IMR-90 (cell line): ENCODE measurements at regions not wholly inside any gene's neighbourhood (a gene's known extent, or its start where the extent isn't known, plus 50 kb on each side); places are given as distances from the start of the nearest gene placed in this dataset.

ENCODE experiments used
- ATAC-seq: fragments of 200-7000 bp; cut with Tn5 transposase; 2 replicates; pipeline ENCODE4 v1.9.1; 2020; ENCODE audit warnings: low read depth, mild to moderate bottlenecking, moderate library complexity
- BruUV-seq: library from RNA; stranded (reverse); fragments of 400-500 nt; replicated peaks from 2 replicates; lab custom pipeline; 2021; lab: Mats Ljungman, UMichigan
- CTCF ChIA-PET: fragments of 300-600 bp; formaldehyde crosslinking; extraction: SDS; loops from one replicate; lab custom pipeline; 2021; ENCODE audit warnings: antibody characterized with exemption; lab: Yijun Ruan, JAX
- POLR2A ChIA-PET: fragments of 300-600 bp; sonication (Branson Sonifier 250); formaldehyde crosslinking; loops from one replicate; lab custom pipeline; 2022; ENCODE audit warnings: antibody characterized with exemption; ENCODE audit not compliant: unreplicated experiment; lab: Charles Lee
- DNase-seq: peaks from one replicate; pipeline ENCODE4 v3.0.0; 2013
- H2AFZ ChIP-seq: replicated peaks from 2 replicates; pipeline ENCODE3; 2013; ENCODE audit warnings: low read length, mild to moderate bottlenecking; ENCODE audit not compliant: poor library complexity
- H2AK5ac ChIP-seq: 2 replicates; pipeline ENCODE4 v1.6.1; 2013; ENCODE audit warnings: low read depth, low read length, inconsistent platforms
- H2AK9ac ChIP-seq: replicated peaks from 2 replicates; pipeline ENCODE3; 2013; ENCODE audit warnings: mild to moderate bottlenecking, low read depth, low read length, moderate library complexity; ENCODE audit not compliant: poor library complexity
- H2BK120ac ChIP-seq: 2 replicates; pipeline ENCODE4 v1.6.1; 2013; ENCODE audit warnings: low read depth, low read length, inconsistent platforms
- H2BK15ac ChIP-seq: 3 replicates; pipeline ENCODE4 v1.6.1; 2013; ENCODE audit warnings: low read depth, low read length, inconsistent platforms
- H2BK20ac ChIP-seq: 2 replicates; pipeline ENCODE4 v1.6.1; 2013; ENCODE audit warnings: low read depth, mild to moderate bottlenecking, inconsistent platforms, low read length, moderate library complexity
- H2BK5ac ChIP-seq: 2 replicates; pipeline ENCODE4 v1.6.1; 2013; ENCODE audit warnings: mild to moderate bottlenecking, low read depth, low read length, inconsistent platforms; ENCODE audit not compliant: poor library complexity, severe bottlenecking
- H3K14ac ChIP-seq: replicated peaks from 2 replicates; pipeline ENCODE4 v1.6.1; 2013; ENCODE audit warnings: low read depth, low read length, inconsistent platforms
- H3K18ac ChIP-seq: 2 replicates; pipeline ENCODE4 v1.6.1; 2013; ENCODE audit warnings: low read depth, low read length, control low read depth
- H3K23ac ChIP-seq: 2 replicates; pipeline ENCODE4 v1.6.1; 2013; ENCODE audit warnings: low read depth, low read length, inconsistent platforms
- H3K27ac ChIP-seq: 2 replicates; pipeline ENCODE4 v1.5.1; 2013; ENCODE audit warnings: mild to moderate bottlenecking, control low read depth, low read length; ENCODE audit not compliant: insufficient read depth
- H3K27me3 ChIP-seq: 2 replicates; pipeline ENCODE4 v1.6.1; 2013; ENCODE audit warnings: low read length; ENCODE audit not compliant: control insufficient read depth, insufficient read depth
- H3K36me3 ChIP-seq: 2 replicates; pipeline ENCODE4 v1.6.1; 2013; ENCODE audit warnings: low read length, mixed read lengths; ENCODE audit not compliant: control insufficient read depth, insufficient read depth
- H3K4ac ChIP-seq: 2 replicates; pipeline ENCODE4 v1.6.1; 2013; ENCODE audit warnings: low read depth, low read length, inconsistent platforms
- H3K4me1 ChIP-seq: 2 replicates; pipeline ENCODE4 v1.6.1; 2013; ENCODE audit warnings: low read length, mixed read lengths; ENCODE audit not compliant: control insufficient read depth, insufficient read depth
- H3K4me2 ChIP-seq: 2 replicates; pipeline ENCODE4 v1.6.1; 2013; ENCODE audit warnings: low read depth, mild to moderate bottlenecking, control low read depth, low read length, moderate library complexity
- H3K4me3 ChIP-seq: 2 replicates; pipeline ENCODE4 v1.5.1; 2013; ENCODE audit warnings: low read depth, mild to moderate bottlenecking, control low read depth, low read length, moderate library complexity; ENCODE audit not compliant: insufficient read depth
- H3K56ac ChIP-seq: 2 replicates; pipeline ENCODE4 v1.6.1; 2013; ENCODE audit warnings: low read length, inconsistent platforms; ENCODE audit not compliant: insufficient read depth; ENCODE audit errors: extremely low read depth
- H3K79me1 ChIP-seq, 2 experiments: 2 replicates each; pipeline ENCODE4 v1.6.1; 2013; ENCODE audit warnings: low read length in 2 of 2, inconsistent platforms in 1 of 2, low read depth in 1 of 2
- H3K9ac ChIP-seq: 2 replicates; pipeline ENCODE4 v1.6.1; 2013; ENCODE audit warnings: low read depth, low read length, control low read depth
- H3K9me1 ChIP-seq: 2 replicates; pipeline ENCODE4 v1.6.1; 2013; ENCODE audit warnings: low read length, inconsistent platforms; ENCODE audit not compliant: insufficient read depth
- H3K9me3 ChIP-seq: 2 replicates; pipeline ENCODE4 v1.6.1; 2013; ENCODE audit warnings: low read length; ENCODE audit not compliant: control insufficient read depth, insufficient read depth
- H4K20me1 ChIP-seq: 2 replicates; pipeline ENCODE4 v1.6.1; 2013; ENCODE audit warnings: low read length, inconsistent platforms; ENCODE audit not compliant: insufficient read depth
- H4K5ac ChIP-seq: 2 replicates; pipeline ENCODE4 v1.6.1; 2013; ENCODE audit warnings: mild to moderate bottlenecking, low read depth, low read length, control low read depth
- H4K8ac ChIP-seq, 2 experiments: 2 replicates each; pipeline ENCODE4 v1.6.1; 2013; ENCODE audit warnings: low read depth in 2 of 2, low read length in 2 of 2, control low read depth in 1 of 2, inconsistent platforms in 1 of 2
- H4K91ac ChIP-seq: 2 replicates; pipeline ENCODE4 v1.6.1; 2013; ENCODE audit warnings: low read depth, low read length, inconsistent platforms; ENCODE audit not compliant: insufficient read depth
- BHLHE40 ChIP-seq: fragments of 150-350 bp; IDR thresholded peaks from 2 replicates; pipeline ENCODE4 v1.6.1; 2016; ENCODE audit warnings: mild to moderate bottlenecking, low read depth, low read length
- CEBPB ChIP-seq: IDR thresholded peaks from 2 replicates; pipeline ENCODE4 v1.6.1; 2012; ENCODE audit warnings: low read depth, low read length, improper control_type of control experiment
- CHD1 ChIP-seq: IDR thresholded peaks from 2 replicates; pipeline ENCODE4 v1.6.1; 2012; ENCODE audit warnings: low read depth, low read length, improper control_type of control experiment
- CTCF ChIP-seq: conservative IDR thresholded peaks from 2 replicates; pipeline ENCODE4 v1.5.1; 2012; ENCODE audit warnings: mild to moderate bottlenecking, low read depth, low read length, improper control_type of control experiment
- ELK1 ChIP-seq: fragments of 150-350 bp; IDR thresholded peaks from 2 replicates; pipeline ENCODE4 v1.6.1; 2016; ENCODE audit warnings: low read depth, mild to moderate bottlenecking, low read length, moderate library complexity, borderline replicate concordance
- FOS ChIP-seq: fragments of 150-350 bp; IDR thresholded peaks from 2 replicates; pipeline ENCODE4 v1.6.1; 2016; ENCODE audit warnings: low read depth, low read length
- MAFK ChIP-seq: IDR thresholded peaks from 2 replicates; pipeline ENCODE4 v1.6.1; 2012; ENCODE audit warnings: low read depth, low read length, improper control_type of control experiment
- MAZ ChIP-seq: IDR thresholded peaks from 2 replicates; pipeline ENCODE4 v1.6.1; 2012; ENCODE audit warnings: low read depth, mild to moderate bottlenecking, low read length, improper control_type of control experiment, moderate library complexity, borderline replicate concordance
- MXI1 ChIP-seq: IDR thresholded peaks from 2 replicates; pipeline ENCODE4 v1.6.1; 2012; ENCODE audit warnings: low read depth, mild to moderate bottlenecking, low read length, moderate library complexity, borderline replicate concordance
- POLR2A ChIP-seq: IDR thresholded peaks from 2 replicates; pipeline ENCODE4 v1.6.1; 2012; ENCODE audit warnings: mild to moderate bottlenecking, low read depth, low read length
- RAD21 ChIP-seq: IDR thresholded peaks from 2 replicates; pipeline ENCODE4 v1.6.1; 2012; ENCODE audit warnings: low read length, improper control_type of control experiment
- RCOR1 ChIP-seq: IDR thresholded peaks from 2 replicates; pipeline ENCODE4 v1.6.1; 2012; ENCODE audit warnings: mild to moderate bottlenecking, low read length, improper control_type of control experiment; ENCODE audit not compliant: insufficient replicate concordance
- SMC3 ChIP-seq: fragments of 150-350 bp; IDR thresholded peaks from 2 replicates; pipeline ENCODE4 v1.6.1; 2016; ENCODE audit warnings: low read depth, mild to moderate bottlenecking, antibody characterized with exemption, low read length, moderate library complexity
- USF2 ChIP-seq: fragments of 150-350 bp; IDR thresholded peaks from 2 replicates; pipeline ENCODE4 v1.6.1; 2017; ENCODE audit warnings: mild to moderate bottlenecking, antibody characterized with exemption, low read length, low read depth
- whole genome bisulfite sequencing, 2 experiments: methylation state at CpG; one replicate each; pipeline versions ENCODE4 v1.1.5 to v1.1.7; 2013; ENCODE audit warnings: missing lambda C conversion rate in 2 of 2; ENCODE audit not compliant: insufficient read length in 1 of 2; ENCODE audit errors: extremely low coverage in 2 of 2; 5-methylcytosine and 5-hydroxymethylcytosine counted together
- dilution Hi-C: fragments of 300-500 bp; cut with HindIII; formaldehyde crosslinking; loops from one replicate; pipeline ENCODE4 v1.14.3; 2018; ENCODE audit warnings: low sequenced_read_pairs; ENCODE audit not compliant: unreplicated experiment
- in situ Hi-C: fragments of 300-500 bp; cut with MboI; formaldehyde crosslinking; loops from 3 replicates; pipeline ENCODE4 v1.14.3; 2019; ENCODE audit warnings: low sequenced_read_pairs, inconsistent platforms, mixed read lengths
- intact Hi-C: fragments of 100-400 bp; cut with micrococcal nuclease; formaldehyde crosslinking; loops from 2 replicates; pipeline ENCODE4 v1.10.0; 2022

GRCh38 chr7:85381212-85381611, 194.4 kb upstream of the SEMA3D start:
- no peak overlapping the region for H3K56ac ChIP-seq
- no peak for ATAC-seq

More at GRCh38 chr7:85381212-85381611, 194.4 kb upstream of the SEMA3D start:
- no peaks in the 10 kb centered on the region for H3K79me1 ChIP-seq
- H2BK20ac ChIP-seq, result no peak overlapping the region
- no peaks in the 10 kb centered on the region for H3K9me3 ChIP-seq
- H2AK5ac ChIP-seq, result no peak overlapping the region
- no peak overlapping the region for H2BK5ac ChIP-seq
- H3K36me3 ChIP-seq, result no peaks in the 10 kb centered on the region
- POLR2A ChIA-PET, result no interaction called here
- in situ Hi-C loops (no loop called here), intact Hi-C loops (no loop called here), dilution Hi-C loops (no loop called here)
- no peak overlapping the region for H3K18ac ChIP-seq
- DNase-seq, result no peak
- no peak overlapping the region for H3K14ac ChIP-seq
- H3K9ac ChIP-seq, result no peak overlapping the region
- no peak overlapping the region for H4K8ac ChIP-seq
- no peak overlapping the region for H3K4ac ChIP-seq
- no peaks in the 10 kb centered on the region for H4K20me1 ChIP-seq
- no peak overlapping the region for H2BK120ac ChIP-seq
- H3K23ac ChIP-seq, result no peak overlapping the region
- no peaks in the 10 kb centered on the region for H3K9me1 ChIP-seq
- H4K5ac ChIP-seq, result no peak overlapping the region
- H3K27me3 ChIP-seq, result no peaks in the 10 kb centered on the region
- H3K4me2 ChIP-seq, result no peak overlapping the region
- no peak overlapping the region for H2AK9ac ChIP-seq
- BruUV-seq, result no TSS peak
- no peak overlapping the region for H3K4me3 ChIP-seq
- H2BK15ac ChIP-seq, result no peak overlapping the region
- H3K4me1 ChIP-seq, result no peaks in the 10 kb centered on the region
- WGBS, 2 experiments, result 87% methylated on average over 9 of the region's 16 CpGs; no CpG with 5 or more reads in 1 of the 2 experiments
- H2AFZ ChIP-seq, result no peak overlapping the region
- no peak overlapping the region for H4K91ac ChIP-seq
- no peak overlapping the region for H3K27ac ChIP-seq
- TF ChIP-seq MXI1, result no peak
- TF ChIP-seq MAZ, result no peak
- no peak for TF ChIP-seq RCOR1
- TF ChIP-seq FOS, result no peak
- TF ChIP-seq USF2, result no peak
- no peak for TF ChIP-seq MAFK
- no peak for TF ChIP-seq CEBPB
- TF ChIP-seq POLR2A, result no peak
- TF ChIP-seq CTCF, result no peak
- TF ChIP-seq BHLHE40, result no peak
- no peak for TF ChIP-seq SMC3
- no peak for TF ChIP-seq RAD21
- no peak for TF ChIP-seq ELK1
- TF ChIP-seq CHD1, result no peak
- CTCF ChIA-PET, result no interaction called here
